ENCODE measurements at regions not wholly inside any gene's neighbourhood (a gene's known extent, or its start where the extent isn't known, plus 50 kb on each side); places are given as distances from the start of the nearest gene placed in this dataset.
"Not testable (repeated sequence)": the region's sequence is repeated elsewhere in the genome, so short reads cannot be mapped to it uniquely, and the experiment has no call there.

DNA sequence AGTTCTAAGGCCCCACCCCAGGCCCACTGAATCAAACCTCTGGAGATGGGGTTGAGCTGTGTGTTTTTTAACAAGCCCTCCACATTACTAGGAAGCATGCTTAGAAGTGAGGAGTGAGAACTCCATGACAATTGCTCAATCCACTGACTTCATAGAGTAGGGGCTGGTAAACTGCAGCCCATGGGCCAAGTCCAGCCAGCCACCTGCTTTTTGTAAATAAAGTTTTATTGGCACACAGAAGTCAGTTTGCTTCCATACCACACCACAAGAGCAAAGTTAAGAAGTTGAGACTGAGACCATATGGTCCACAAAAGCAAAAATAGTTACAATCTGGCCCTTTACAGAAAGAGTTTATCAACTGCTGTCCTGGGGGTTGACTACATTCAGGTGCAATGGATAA is 309.2 kb downstream of the SETD4 start:
- DNase-seq (ENCODE audit: low read depth, low spot score): no peak

DNA sequence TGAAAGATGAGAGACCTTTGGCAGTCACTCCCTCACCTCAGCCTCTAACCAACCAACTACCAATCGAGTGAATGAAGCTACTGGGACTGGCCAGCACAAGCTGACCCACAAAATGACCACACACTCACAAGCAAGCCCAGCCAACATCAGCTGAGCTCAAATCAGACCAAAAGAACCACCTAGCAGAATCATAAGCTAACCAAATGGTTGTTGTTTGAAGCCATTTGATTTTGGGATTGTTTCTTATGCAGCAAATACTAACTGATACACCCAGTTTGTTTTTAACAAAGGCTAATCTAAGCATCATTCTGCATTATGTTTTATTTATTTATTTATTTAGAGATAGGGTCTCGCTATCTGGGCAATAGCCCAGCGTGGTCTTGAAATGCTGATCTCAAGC is 310.4 kb downstream of the SETD4 start:
- no peak for DNase-seq (ENCODE audit: low read depth, low spot score)

DNA sequence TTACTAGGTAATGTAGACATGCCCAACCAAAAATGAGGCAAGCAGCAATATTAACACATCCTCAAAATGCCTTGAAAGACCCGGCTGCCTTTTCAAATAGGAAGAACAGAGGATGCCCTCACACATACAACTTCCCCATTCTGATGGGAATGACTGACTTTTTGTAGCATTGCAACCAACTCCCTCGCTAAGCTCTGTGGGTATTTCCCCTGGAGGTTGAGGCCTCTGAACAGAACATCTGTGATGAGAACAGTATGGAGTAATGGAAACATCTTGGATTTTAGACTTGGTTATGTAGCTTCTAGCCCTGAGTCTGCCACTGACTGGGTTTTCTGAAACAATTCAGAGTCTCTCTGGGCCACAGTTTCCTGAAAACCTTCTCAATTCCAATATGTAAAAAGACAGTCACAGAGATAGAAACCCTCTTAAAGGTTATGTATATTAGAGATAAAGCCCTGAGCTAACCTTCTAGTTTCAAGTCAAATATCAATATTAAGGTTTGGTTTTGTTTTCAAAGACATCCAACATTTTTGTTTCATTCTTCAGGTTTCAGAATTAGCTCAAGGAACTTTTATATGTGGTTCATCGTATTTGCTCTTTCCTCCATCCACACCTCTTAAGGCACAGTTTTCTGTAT is 311.5 kb downstream of the SETD4 start:
- DNase-seq (ENCODE audit: low read depth, low spot score): no peak

DNA sequence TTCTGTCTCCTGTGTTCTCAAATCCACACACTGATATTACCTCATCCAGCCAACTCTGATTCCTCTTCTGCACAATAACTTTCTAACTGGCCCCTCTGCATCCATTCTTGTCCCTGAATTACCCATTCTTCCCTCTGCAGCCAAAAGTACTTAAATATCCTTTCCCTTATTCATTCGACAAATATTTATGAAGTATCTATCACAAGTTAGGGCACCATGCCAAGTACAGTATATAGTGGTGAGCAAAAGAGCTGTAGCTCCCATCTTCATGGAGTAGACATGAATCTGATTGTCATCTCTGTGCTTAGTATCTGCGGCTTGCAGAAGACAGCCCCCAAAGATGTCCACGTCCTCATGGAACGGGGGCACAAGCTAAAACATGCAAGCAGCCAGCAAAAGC is 316.8 kb downstream of the SETD4 start:
- no peak for DNase-seq (ENCODE audit: low read depth, low spot score)

DNA sequence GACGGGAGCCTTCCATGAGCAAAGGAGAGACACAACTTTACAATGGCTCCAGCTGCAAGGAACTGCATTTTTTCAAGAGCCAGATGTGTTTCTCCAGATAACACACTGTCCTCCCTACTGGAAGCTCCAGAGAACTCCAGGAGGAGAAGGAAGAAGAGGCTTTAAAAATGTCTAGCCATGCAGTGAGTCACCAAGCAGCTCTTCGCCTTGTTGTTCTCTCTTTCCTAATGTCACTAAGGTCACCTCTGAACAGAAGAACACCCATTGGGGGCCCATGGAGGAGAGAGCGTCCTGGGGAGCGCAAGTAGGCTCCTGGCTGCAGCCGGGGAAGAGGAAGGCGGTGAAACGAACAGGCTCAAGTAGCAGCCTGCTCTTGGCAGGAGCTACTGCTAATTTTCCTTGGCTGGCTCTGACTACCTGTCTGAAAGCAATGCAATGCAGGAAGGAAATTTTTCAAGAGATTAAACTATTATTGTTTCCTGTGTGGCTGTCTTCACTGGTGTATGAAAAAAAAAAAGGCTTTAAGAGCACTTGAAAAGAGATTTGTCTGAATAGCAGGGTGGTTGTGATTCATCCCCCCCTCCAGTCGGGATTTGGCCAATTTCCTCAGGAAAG is 321.9 kb downstream of the SETD4 start:
- peak; percentile 80 for DNase-seq (ENCODE audit: low read depth, low spot score)

DNA sequence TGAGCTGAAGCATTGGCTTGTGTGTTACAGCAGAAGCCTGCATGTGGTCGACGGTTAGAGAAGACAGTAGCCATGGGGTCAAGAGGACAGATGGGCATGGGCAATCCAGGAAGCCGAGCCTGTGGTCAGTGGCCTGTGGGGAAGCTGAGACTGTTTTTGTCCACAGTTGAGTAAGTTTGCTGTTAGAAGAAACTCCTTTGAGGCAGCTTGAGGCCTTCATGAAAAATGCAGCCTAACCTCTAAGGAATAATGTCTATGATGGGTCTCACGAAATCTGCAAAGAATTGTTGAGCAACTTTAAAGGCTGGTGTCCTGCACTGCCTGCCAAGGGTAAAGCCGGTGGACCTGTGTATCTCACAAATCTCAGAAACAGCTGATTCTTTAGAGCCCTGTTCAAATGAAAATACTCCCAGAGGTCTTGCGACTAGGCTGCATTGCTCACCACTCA is 322.4 kb downstream of the SETD4 start:
- DNase-seq (ENCODE audit: low read depth, low spot score): peak; percentile 61

DNA sequence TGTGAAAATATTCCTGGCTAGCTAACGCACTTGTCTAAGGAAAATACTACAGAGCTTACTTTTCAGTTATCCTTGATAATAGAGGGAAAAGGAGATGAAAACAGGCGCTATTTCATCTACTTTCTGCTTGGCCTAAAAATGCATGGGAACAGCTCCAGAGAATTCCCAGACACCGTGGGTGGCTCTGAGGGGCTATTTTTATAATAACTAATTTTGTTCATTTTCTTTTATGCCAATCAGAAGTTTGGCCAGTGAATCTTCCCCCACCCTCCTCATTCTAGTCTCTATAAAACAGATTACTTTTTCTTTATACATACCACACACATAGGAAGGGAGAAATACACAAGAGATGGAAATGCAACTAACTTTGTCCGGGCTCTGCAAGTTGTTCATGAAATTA is 322.9 kb downstream of the SETD4 start:
- DNase-seq (ENCODE audit: low read depth, low spot score): no peak

DNA sequence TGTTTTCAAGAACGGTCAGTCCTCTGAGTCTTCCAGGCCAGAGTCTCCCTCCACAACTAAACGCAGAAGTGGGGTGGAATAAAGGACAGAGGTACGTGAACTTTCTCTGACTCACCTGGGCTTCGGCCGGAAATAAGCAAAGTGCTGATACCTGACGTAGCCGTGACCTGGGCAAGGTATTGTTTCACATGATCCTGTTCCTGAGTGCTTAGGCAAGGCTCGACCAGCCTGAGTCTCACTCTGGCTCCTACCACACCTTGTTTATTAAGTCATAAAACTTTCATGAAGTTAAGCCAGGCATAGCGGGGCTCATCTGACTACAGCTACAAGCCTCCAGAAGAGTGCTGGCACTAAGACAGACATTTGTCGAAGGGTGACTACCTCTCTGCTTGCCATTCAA is 327.5 kb downstream of the SETD4 start:
- no peak for DNase-seq (ENCODE audit: low read depth, low spot score)

DNA sequence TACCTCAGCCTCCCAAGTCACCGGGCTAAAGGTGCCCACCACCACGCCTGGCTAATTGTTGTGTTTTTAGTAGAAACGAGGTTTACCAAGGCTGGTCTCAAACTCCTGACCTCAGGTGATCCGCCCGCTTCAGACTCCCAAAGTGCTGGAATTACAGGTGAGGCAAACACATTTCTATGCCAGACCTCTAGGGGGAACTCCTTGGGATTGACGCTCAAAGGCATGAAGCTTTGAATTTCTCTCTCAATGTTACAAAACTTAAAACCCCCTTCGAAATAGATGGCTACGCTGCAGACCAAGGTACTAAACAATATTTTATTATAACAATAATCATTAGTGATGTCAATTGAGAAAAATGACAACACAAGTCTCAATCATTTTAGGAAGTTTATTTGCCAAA is 330.0 kb downstream of the SETD4 start:
- no peak for DNase-seq (ENCODE audit: low read depth, low spot score)

DNA sequence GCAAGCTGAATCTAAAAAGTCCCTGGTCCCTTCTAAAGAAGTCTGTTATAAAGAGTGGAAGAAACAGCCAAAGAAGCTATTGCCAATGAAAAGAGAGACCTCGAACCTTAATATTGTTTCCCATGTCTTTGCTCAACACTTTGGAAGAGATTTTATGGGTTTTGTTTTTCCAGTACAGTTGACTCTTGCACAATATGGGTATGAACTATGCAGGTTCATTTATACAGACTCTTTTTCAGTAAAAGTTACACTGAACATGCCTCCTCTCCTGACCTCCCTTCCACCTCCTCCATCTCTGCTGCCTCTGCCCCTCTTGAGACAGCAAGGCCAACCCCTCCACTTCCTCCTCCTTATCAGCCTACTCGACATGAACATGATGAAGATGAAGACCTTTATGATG is 332.5 kb downstream of the SETD4 start:
- DNase-seq (ENCODE audit: low read depth, low spot score): no peak

DNA sequence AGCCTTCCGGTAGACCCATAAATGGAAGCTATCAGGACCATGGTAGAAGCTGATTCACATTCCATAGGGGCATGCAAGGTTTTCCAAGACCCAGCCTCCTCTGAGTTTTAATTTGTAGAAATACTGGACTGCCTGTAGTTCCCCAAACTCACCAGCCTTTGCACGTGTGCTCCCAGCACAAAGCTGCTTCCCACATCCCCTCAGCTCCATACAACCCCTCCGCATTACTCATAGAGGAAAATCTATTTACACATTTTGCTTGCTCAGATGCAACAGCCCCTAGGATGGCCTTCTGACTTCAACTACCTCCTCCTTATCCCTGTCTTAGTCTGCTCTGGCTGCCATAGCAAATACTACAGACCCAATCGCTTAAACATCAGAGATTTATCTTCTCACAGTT is 336.2 kb downstream of the SETD4 start:
- no peak for DNase-seq (ENCODE audit: low read depth, low spot score)

DNA sequence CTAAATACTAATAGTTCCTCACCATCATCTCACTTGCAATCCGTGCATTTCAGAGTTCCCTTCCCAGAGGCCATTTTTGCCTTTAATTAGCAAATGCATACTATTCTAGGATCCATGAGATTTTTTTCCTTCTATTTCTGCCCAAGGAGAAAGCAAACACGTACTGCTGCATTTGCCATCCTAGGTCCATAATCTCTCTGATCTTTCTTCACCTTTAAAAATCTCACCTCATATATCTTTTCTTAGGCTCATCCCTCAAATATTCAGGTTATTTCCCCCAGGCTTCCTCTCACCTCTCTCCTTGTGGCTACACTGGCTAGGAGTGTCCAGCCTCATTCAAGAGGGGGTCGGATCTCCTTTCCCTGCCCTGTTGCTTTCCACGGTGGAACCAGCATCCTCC is 338.6 kb downstream of the SETD4 start:
- no peak for DNase-seq (ENCODE audit: low read depth, low spot score)

DNA sequence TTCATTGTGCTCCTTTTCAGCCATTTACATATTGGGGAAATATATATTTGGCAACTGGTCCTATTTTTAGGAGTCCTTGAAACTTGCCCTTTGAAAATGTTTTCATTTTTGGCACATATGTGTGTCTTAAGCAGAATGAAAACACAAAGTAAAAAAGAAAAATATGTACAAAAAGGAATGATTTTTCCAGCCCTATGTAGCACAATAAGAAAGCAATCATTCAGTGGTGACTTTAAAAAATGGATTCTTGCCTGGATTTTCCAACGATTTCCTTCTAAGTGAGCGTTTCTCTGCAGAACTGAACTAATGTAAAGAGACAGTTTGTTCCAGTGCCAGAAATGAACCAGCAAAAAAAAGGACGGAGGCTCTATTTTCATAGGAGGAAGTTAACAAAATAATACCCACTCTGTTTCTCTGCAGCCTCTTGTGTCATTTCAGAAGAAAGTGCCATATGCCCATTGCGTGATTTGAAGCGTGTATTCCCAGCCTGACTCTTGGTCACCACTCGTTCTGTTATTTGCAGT is 340.1 kb downstream of the SETD4 start:
- no peak for DNase-seq (ENCODE audit: low read depth, low spot score)

DNA sequence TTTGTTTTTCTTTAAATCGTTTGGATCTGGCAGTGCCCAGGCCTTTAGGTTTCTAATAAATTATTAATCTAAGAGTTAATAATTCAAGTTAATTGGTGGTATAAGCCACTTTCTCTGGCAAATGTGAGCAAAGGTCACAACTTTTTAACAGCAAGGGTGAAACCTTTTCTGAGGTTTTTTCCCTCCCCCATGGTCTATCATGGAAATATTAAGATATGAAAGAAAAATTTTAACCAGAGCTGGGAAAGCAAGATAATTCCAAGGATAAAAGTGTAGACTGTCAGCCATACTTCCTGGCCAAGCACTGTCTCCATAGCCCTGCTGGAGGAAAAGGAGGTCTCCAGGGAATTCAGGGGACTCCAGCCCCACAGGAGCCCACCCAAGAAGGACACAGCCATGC is 341.2 kb downstream of the SETD4 start:
- no peak for DNase-seq (ENCODE audit: low read depth, low spot score)

DNA sequence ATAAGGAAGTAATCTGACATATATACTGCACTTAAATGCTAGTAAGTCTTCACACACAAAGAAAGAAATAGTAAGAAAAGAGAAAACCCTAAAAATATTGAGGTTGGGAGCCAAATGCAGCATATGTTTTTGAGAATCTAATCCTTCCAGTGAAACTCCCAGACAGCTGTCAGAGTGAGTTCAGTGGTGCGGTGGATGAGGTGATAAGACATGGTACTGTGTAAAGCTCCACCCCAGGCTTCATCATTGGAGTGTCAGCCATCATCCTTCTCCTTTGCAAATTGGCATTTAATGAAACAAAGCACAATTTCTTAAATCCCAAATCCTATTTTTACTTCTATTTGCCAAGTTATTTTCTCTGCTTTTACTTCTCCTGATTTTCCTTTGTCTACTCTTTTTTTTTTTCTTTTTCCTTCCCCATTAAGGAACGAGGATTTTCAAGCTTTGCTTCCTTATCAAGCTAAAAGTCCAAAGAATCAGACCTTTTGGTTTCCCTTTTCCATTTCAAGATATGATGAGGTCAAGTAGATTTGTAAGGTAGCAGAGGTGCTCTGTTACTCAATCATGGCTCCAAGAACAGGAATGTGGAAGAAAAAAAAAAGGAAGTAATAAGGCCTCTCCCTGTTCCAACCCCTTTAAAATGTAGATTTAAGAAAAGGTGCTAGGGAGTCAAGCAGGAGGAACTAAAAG is 343.3 kb downstream of the SETD4 start:
- no peak for DNase-seq (ENCODE audit: low read depth, low spot score)

DNA sequence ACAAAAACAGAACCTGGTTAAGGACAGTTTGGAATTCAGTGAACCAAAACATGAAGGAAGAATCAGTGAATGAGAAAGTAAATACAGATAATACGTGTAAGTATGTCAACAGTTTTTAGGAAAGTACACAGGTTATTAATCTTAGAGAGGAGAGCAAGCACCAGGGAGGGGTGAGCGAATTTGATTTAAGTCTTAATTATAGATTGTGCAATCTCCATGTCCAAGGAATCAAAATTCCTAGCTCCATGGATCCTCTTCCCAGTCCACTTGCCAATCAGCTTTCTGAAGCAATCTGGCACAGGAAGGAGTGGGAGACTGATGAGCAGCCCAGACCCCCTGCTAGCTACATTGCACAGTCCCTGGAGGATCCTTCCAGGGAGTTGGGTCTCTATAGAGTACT is 346.4 kb downstream of the SETD4 start:
- no peak for DNase-seq (ENCODE audit: low read depth, low spot score)

DNA sequence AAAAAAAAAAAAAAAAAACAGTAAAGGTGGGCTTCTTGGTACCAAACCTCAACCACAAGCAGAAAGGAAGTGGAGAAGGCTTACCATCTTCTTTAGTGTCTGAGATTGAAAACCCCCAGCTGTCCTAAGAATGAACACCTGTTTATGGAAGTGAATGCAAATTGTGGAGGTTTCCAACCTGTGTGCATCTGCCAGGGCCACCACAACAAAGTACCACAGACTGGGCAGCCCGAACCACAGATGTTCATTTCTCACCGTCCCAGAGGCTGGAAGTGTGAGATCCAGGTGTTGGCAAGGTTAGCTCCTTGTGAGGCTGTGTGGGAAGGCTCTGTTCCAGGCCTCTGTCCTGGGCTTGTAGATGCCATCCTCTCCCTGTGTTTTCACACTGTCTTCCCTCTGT is 348.7 kb downstream of the SETD4 start:
- no peak for DNase-seq (ENCODE audit: low read depth, low spot score)

DNA sequence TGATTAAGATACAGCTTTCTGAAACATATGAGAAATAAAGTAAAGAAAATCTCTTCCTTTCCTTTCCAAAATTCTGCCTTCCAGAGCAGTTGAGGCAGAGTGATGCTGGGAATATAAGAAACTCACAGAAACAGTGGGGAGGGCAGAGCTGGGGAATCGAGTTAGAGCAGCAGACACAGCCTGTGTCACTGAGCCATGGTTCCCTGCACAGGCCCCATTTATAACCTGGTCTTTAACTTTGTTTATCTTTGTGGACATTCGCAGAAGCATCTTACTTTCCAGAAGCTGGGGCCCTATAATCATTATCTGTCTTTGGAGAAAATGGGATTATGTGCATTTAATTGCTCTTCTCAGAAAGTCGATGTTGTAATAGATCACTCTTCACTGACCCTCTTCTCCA is 349.1 kb downstream of the SETD4 start:
- no peak for DNase-seq (ENCODE audit: low read depth, low spot score)

DNA sequence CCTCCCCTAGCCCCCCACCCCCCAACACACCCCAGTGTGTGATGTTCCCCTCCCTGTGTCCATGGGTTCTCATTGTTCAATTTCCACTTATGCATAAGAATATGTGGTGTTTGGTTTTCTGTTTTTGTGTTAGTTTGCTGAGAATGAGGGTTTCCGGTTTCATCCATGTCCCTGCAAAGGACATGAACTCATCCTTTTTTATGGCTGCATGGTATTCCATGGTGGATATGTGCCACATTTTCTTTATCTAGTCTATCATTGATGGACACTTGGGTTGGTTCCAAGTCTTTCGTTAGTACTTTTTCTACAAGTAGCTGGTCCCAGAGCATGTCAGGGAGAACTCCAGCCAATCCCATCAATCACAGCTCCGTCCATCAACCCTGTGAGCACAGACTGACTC is 350.3 kb downstream of the SETD4 start:
- DNase-seq (ENCODE audit: low read depth, low spot score): not testable (repeated sequence)

DNA sequence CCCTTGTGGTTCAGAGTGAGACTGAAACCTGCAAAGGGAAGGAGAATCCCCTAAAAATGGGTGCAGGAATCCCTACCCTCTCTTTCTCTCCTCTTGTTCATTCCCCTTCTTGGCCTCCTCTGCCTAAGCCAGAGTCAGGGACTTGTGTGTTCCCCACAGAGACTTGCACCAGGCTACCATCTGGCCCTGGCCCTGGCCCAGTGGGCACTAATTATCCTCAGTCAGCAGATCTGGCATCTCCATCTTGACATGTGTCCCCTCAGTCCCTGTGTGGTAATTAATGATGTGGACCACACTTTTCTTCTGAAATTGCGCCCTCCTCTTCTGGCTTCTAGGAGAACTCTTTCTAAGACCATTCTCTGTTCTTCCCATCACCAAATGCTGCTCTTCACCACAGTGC is 354.4 kb downstream of the SETD4 start:
- DNase-seq (ENCODE audit: low read depth, low spot score): no peak

DNA sequence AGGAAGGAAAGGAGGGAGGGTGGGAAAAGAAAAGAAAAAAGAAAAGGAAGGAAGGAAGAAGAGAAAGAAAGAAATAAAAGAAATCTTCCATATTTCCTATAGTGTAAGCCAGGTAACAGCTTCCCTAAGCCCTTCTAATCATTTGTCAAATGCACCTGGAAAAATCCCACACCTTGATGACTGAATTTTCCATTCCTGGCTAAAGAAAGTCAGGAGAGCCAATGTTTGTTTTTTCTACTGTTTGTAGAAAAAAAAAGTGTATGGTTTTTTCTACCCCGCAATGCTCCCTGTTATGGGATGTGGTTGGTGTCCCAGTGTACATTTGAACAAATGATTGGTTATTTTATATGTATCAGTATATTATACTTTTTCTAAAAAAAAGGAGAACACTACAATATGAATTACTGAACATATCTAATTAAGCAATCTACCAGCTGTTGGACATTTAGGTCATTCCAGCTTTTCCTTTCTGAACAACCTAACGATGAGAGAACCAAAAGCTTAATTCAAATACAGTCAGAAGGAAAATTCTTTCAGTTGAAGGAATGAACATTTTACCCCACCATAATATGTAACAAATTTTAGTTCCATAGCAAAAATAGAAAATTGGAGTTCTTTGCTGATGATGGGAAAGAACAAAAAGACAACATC is 355.0 kb downstream of the SETD4 start:
- DNase-seq (ENCODE audit: low read depth, low spot score): no peak

DNA sequence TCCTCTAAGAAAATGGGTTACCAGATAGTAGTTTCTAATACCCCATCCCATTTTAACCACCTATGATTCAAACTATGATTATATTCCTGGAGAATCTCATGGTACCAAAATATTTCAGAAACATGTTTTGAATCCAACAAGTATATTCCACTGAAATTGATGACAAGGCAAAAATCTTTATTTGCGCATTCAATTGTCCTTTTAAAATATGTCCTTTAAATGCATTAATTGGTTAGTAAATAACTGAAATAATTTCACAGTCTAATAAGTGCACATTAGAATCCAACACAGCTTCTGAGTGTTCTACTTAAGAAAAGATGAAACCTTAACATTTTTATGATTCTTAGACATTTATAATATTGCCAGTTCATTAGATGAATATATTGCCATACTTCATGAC is 356.6 kb downstream of the SETD4 start:
- no peak for DNase-seq (ENCODE audit: low read depth, low spot score)

DNA sequence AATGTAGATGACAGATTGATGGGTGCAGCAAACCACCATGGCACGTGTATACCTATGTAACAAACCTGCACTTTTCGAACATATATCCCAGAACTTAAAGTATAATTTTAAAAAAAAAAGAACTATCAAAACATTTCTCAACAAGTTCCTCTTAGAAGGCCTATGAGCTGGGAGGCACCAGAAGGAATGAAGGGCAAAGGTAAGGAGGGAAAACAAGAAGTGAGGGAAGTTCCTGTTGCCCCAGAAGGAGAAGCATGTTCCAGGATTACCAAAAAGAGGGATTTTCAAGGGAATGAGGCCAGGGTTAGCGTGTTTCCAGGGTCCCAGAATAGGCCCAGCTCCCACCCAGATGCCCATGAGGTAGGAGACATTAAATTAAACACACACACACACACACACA is 361.0 kb downstream of the SETD4 start:
- no peak for DNase-seq (ENCODE audit: low read depth, low spot score)

Measured in astrocyte of the hippocampus (primary cell).